ENCODE measurements at regions not wholly inside any gene's neighbourhood (a gene's known extent, or its start where the extent isn't known, plus 50 kb on each side); places are given as distances from the start of the nearest gene placed in this dataset.

DNA sequence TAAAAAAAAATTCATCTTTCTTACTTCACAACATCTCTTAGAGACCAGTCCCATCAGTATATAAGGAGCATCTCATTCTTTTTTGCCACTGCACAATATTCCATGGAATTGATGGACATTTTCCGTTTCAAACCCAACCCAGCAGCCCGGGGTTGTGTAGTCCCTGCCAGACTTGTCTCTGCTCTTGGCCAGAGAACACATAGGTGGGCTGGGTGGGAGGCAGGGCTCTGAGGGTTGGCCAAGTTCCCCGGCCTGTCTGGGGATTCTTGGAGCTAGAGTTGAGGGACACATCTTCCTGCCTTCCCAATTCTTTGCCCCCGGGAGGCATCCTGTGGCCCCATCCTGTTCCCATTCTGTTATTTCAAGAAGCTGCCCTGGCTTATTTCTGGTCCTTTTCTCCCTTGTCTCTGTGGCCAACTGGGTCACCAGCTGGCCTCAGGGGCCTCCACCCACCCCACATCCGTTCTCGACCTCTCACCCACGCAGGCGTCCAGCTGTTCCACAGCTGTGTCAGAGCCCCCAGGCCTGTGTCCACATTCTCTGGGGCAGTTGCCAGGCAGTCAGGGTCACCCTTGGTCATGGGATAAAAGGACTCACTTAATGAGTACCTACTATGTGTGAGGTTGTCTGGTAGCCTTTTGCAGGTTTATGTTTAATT is 52.0 kb upstream of the CCDC63 start:
- DNase-seq (ENCODE audit: low spot score) (no peak), FAIRE-seq (no peak)

DNA sequence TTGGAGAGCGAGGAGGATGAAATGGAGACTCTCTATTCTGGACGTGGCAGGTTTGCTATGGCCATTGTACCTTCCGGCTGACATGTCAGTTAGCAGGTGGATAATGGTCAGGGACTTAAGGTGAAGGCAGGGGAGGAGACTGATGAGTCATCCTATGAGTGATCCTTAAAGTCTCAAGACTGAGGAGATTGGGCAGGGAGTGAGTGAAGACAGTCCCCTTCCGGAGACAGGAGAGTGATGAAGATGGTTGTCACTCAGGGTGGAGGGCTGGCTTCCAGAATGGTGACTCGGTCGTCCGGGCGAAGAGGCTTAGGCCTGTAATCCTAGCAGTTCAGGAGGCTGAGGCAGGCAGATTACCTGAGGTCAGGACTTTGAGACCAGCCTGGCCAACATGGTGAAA is 49.8 kb upstream of the CCDC63 start:
- FAIRE-seq (no peak), DNase-seq (ENCODE audit: low spot score) (peak; percentile 17)

Measured in RCC 7860 (cell line).